ENCODE measurements at regions not wholly inside any gene's neighbourhood (a gene's known extent, or its start where the extent isn't known, plus 50 kb on each side); places are given as distances from the start of the nearest gene placed in this dataset.
"Not testable (repeated sequence)": the region's sequence is repeated elsewhere in the genome, so short reads cannot be mapped to it uniquely, and the experiment has no call there.

- no peak for DNase-seq
Observed at GRCh38 chr17:77610972-77611521, 347.5 kb upstream of the TNRC6C start.

DNA sequence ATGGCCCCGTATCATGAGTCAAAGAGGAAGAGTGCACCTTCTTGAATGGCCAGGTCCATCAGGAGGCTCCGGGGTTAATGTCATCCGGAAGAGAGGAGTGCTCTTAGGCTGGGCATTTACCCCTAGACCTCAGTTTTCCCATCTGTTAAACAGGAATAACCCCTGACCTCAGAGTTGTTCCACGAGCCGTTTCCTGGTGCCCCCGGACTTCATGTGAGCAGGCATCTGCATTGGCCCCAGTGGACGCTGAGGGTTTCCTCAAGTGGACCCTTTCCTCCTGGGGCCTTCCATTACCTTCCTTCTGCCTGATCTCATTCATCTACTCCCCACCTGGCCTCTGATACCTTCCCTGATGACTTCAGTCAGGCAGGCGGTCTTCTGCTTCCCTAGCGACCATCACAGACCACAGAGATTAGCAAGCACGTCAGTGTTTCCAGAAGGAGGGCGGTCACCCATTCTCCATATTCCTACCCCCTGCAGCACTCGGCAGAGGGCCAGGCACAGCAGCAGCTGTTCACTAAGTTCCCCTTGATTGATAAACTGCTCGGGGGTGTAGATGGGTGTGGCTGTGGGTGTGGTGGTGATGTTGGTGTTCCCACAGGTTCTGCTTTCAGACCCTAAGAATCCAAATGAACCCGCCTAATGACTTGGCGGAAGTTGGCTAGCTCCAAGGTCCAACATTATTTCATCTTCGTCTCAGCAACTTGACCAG lies 346.6 kb upstream of the TNRC6C start:
- no peak for DNase-seq

DNA sequence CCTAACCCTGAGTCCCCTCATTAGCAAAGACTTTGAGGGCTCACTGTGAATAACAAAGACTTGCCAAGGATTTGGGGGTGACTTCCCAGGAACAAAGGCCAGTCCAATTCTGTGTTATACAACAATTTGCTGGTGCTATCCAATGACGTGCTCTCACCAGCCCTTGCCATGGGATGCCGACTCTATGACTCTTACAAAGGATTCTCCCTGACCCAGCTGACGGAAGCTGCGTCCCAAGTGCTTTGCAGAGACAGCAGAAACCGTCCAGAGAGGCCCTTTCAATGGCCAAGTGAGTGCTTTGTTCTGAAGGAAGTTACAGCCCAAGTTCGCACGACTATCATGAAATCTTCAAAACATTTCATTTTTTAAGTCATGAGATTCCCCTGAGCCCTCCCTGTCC lies 345.3 kb upstream of the TNRC6C start:
- DNase-seq, result no peak

DNA sequence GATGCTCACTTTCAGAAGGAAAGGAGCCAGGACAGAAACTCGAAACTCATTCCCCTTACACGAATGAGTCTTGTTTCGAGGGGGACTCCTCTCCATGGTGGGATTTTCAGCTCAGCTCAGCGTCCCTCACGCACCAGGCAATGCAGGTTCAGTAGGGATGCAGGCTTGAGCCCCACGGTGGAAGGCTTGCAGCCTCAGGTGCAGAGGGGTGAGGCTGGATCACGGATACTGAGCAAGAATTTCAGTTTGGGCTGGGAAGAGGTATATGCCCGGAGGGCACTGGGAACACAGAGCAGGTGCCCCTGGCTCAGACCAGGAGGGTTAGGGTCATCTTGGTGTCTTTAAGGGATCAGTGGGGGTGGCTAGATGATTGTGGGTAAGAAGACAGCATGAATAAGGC lies 344.9 kb upstream of the TNRC6C start:
- no peak for DNase-seq

DNA sequence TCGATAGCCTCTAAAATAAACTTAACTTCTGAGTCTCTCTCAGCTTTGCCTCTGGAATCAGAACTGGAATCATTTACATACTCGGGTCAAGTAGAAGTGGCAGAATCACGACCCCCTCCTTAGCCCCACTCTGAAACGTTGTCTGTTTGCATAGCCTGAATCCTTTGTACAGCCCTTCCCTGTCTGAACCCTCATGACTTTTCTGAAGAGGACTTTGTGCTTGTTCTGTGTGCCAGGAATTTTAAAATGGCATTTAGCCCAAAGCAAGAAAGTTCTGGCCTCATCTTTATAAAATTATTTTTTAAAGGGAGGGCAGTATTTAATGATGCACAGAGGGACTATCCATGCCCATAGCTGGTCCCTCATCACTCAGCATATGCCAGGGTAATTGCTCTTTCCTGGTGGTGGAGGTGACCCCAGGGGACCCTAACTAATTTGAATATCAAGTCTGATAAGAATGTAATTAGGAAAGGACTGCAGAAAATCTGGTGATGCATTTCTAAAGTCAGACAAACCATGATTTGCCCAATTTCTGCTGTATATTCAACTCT lies 342.7 kb upstream of the TNRC6C start:
- DNase-seq, result no peak

- DNase-seq, result no peak
Observed at GRCh38 chr17:77616254-77616731, 342.2 kb upstream of the TNRC6C start.

DNA sequence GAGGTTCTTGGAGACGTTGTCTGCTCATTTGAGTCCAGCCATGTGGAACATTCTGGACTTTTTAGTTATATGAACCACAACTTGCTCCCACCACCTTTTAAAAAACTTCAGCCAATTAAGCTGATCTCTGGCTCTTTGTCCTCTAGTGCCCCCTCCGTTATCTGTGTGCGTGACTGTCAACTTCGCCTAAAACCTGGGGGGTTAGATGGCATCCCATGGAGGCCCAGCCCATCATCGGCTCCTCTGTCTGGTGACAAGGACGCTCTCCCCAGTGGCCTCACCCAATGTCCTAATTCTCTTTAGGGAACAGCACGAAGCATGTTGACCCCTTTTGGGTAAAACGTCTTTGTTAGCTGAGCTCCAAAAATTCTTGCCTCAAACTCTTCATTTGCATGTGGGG lies 341.0 kb upstream of the TNRC6C start:
- DNase-seq, result no peak

DNA sequence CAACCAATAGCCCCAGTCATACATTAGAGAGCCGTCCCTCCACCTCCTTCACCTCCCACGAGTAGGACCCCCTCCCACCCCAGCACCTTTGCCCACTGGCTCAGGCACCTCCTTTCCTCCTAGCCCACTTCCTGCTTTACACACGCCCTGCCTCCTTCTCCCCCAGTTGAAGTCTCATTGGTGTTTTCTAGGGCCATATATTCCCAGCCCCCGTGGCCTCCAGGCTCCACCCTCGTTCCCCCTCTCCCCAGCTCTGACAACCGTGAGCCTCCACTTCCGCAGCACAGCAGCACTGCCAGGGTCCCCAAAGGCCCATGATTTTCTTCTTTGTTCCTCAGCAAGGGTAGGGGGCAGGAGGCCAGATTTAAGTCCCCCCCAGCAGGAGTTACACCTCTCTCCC lies 340.3 kb upstream of the TNRC6C start:
- DNase-seq, result no peak

GRCh38 chr17:77618731-77619130 lies 339.8 kb upstream of the TNRC6C start:
- no peak for DNase-seq

GRCh38 chr17:77619326-77619725 lies 339.2 kb upstream of the TNRC6C start:
- DNase-seq, result no peak

- no peak for DNase-seq
Observed at GRCh38 chr17:77619851-77620250, 338.7 kb upstream of the TNRC6C start.

DNA sequence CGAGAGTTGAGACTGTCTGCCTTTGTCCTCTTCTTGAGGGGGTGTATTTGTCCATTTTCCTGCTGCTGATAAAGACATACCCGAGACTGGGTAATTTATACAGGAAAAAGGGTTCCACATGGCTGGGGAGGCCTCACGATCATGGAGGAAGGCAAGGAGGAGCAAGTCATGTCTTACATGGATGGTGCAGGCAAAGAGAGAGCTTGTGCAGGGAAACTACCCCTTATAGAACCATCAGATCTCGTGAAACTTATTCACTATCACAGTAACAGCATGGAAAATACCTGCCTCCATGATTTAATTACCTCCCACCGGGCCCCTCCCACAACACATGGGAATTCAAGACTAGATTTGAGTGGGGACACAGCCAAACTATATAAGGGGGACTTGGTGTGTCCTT lies 338.2 kb upstream of the TNRC6C start:
- no peak for DNase-seq

DNA sequence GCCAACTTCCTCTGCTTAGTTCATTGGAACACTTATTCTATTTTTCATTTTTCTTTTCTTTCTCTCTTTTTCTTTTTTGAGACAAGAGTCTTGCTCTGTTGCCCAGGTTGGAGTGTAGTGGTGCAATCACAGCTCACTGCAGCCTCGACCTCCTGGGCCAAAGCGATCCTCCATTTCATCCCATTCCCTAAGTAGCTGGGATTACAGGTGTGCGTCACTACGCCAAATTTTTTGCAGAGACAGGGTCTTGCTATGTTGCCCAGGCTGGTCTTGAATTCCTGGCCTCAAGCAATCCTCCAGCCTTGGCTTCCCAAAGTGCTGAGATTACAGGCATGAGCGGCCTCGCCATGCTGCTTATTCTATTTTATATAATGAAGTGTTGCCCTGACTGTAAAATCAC lies 336.4 kb upstream of the TNRC6C start:
- not testable (repeated sequence) for DNase-seq

- no peak for DNase-seq
Observed at GRCh38 chr17:77622647-77623046, 335.9 kb upstream of the TNRC6C start.

DNA sequence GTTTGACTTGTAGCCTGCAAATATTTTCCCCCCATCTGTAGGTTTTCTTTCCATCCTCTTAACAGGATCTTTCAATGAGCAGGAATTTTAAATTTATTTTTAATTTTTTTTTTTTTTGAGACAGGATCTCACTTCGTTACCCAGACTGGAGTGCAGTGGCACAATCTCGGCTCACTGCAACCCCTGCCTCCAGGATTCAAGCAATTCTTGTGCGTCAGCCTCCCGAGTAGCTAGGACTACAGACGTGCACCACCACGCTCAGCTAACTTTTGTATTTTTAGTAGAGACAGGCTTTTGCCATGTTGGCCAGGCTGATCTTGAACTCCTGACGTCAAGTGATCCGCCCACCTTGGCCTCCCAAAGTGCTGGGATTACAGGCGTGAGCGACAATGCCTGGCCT lies 335.2 kb upstream of the TNRC6C start:
- DNase-seq, result not testable (repeated sequence)

DNA sequence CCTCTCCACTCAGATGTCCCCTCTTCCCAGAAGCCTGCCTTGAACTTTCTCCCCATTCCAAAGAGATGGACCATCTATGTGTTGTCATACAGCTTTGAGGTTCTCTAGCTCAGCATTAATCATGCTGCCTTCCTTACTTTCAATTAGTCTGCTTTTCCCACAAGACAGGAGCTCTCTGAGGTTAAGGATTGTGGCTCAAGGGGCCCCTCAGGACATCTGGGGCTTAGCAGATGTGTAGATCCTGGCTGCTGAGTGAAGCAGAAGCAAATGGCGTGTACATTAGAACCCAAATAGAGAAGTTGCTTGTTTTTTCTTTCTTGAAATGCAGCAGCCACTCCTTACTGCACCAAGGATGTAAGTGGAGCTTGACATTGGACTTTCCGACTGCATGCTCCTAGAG lies 330.5 kb upstream of the TNRC6C start:
- no peak for DNase-seq

DNA sequence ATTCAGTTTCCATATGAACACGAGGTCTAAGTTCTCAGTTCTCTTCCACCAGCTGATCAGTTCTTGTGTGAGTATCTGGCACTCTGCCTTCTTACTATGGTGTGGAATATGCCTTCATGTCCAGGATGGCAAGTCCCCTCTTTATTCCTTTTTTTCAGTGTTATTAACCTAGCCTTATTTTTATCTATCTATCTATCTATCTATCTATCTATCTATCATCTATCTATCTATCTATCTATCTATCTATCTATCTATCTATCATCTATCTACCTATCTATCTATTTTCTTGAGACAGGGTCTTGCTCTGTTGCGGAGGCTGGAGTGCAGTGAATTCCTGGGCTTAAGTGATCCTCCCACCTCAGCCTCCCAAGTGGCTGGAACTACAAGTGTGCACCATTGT lies 329.2 kb upstream of the TNRC6C start:
- not testable (repeated sequence) for DNase-seq

- DNase-seq, result no peak
Observed at GRCh38 chr17:77631307-77631706, 327.2 kb upstream of the TNRC6C start.

DNA sequence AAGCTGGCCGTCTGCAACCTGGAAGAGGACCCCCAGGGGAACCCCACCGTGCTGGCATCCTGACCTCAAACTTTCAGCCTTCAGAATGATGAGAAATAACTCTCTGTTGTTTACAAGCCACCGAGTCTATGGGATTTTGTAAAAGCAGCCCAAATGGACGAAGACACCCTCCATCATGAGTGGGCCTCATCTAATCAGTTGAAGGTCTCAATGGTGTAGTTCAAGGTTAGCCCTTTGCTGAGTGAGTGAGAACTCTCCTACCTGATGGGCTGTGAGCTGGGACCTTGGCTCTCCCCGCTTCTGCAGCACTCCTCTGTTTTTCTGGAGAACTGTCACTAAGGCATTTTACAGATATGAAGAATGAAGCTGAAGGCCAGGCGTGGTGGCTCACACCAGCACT lies 325.9 kb upstream of the TNRC6C start:
- DNase-seq, result no peak

- DNase-seq, result peak; percentile 33
Observed at GRCh38 chr17:77634710-77635109, 323.8 kb upstream of the TNRC6C start.

- DNase-seq, result no peak
Observed at GRCh38 chr17:77635176-77635575, 323.3 kb upstream of the TNRC6C start.

- DNase-seq, result not testable (repeated sequence)
Observed at GRCh38 chr17:77635785-77636184, 322.7 kb upstream of the TNRC6C start.

GRCh38 chr17:77636835-77637817 lies 321.4 kb upstream of the TNRC6C start:
- DNase-seq, result no peak

Measured in stimulated activated CD4-positive, alpha-beta T cell treated with anti-CD3 and anti-CD28 coated beads, Interleukin-4, amount 100 ng/mL, for 24 hours (primary cell).